Stimulated activated memory B cell treated with anti-CD40 and anti-IgM and Interleukin-4, amounts not matched to agents 10 μg/mL and 1 μg/mL and 100 μg/mL, for 72 hours (primary cell): ENCODE measurements at regions not wholly inside any gene's neighbourhood (a gene's known extent, or its start where the extent isn't known, plus 50 kb on each side); places are given as distances from the start of the nearest gene placed in this dataset.

Experiments
- ATAC-seq: fragments of 150-1000 bp; cut with Tn5 transposase; 2 replicates; pipeline ENCODE4 v1.10.0; 2021
- H3K27ac Mint-ChIP-seq: one replicate; pipeline ENCODE4 v1.8.0; 2022; ENCODE audit warnings: mild to moderate bottlenecking, mixed read lengths
- H3K27me3 Mint-ChIP-seq: one replicate; pipeline ENCODE4 v1.8.0; 2022; ENCODE audit warnings: mixed read lengths
- H3K36me3 Mint-ChIP-seq: one replicate; pipeline ENCODE4 v1.8.0; 2022; ENCODE audit warnings: mixed read lengths
- H3K4me1 Mint-ChIP-seq: one replicate; pipeline ENCODE4 v1.8.0; 2022; ENCODE audit warnings: mixed read lengths
- H3K4me3 Mint-ChIP-seq: one replicate; pipeline ENCODE4 v1.8.0; 2022; ENCODE audit warnings: mild to moderate bottlenecking, moderate library complexity, mixed read lengths
- H3K9me3 Mint-ChIP-seq: one replicate; pipeline ENCODE4 v1.8.0; 2022; ENCODE audit warnings: mixed read lengths

GRCh38 chr9:88049677-88050307 is 75.5 kb upstream of the CDK20 start:
- Mint-ChIP-seq H3K4me1 (no peaks in the 10 kb centered on the region), H3K27me3 (no peaks in the 10 kb centered on the region), H3K9me3 (peaks cover 7% of the 10 kb centered on the region), H3K36me3 (no peaks in the 10 kb centered on the region), H3K4me3 (no peak overlapping the region), H3K27ac (no peak overlapping the region)
- no peak for ATAC-seq

- peaks cover 14% of the 10 kb centered on the region for H3K9me3 Mint-ChIP-seq
- no peak overlapping the region for H3K4me3 Mint-ChIP-seq
- no peaks in the 10 kb centered on the region for H3K27me3 Mint-ChIP-seq
- H3K27ac Mint-ChIP-seq = no peak overlapping the region
- no peaks in the 10 kb centered on the region for H3K4me1 Mint-ChIP-seq
- no peak for ATAC-seq
- H3K36me3 Mint-ChIP-seq = no peaks in the 10 kb centered on the region
Observed at GRCh38 chr9:88046542-88046941, 72.2 kb upstream of the CDK20 start.

- H3K4me1 Mint-ChIP-seq = no peaks in the 10 kb centered on the region
- no peaks in the 10 kb centered on the region for H3K36me3 Mint-ChIP-seq
- peaks cover 14% of the 10 kb centered on the region for H3K9me3 Mint-ChIP-seq
- no peak overlapping the region for H3K4me3 Mint-ChIP-seq
- no peaks in the 10 kb centered on the region for H3K27me3 Mint-ChIP-seq
- H3K27ac Mint-ChIP-seq = no peak overlapping the region
- ATAC-seq = no peak
Observed at GRCh38 chr9:88045686-88046085, 71.4 kb upstream of the CDK20 start.

GRCh38 chr9:88044200-88044599 is 69.9 kb upstream of the CDK20 start:
- Mint-ChIP-seq H3K9me3 (peaks cover 14% of the 10 kb centered on the region), H3K4me3 (no peak overlapping the region), H3K36me3 (no peaks in the 10 kb centered on the region), H3K27me3 (no peaks in the 10 kb centered on the region), H3K4me1 (no peaks in the 10 kb centered on the region), H3K27ac (no peak overlapping the region)
- ATAC-seq = no peak

GRCh38 chr9:88043647-88044046 is 69.3 kb upstream of the CDK20 start:
- Mint-ChIP-seq H3K27me3 (no peaks in the 10 kb centered on the region), H3K9me3 (peaks cover 20% of the 10 kb centered on the region), H3K27ac (no peak overlapping the region), H3K36me3 (no peaks in the 10 kb centered on the region), H3K4me1 (no peaks in the 10 kb centered on the region), H3K4me3 (no peak overlapping the region)
- ATAC-seq = no peak

GRCh38 chr9:88041447-88041846 is 67.1 kb upstream of the CDK20 start:
- ATAC-seq = no peak
- Mint-ChIP-seq H3K9me3 (peaks cover 25% of the 10 kb centered on the region), H3K27ac (no peak overlapping the region), H3K36me3 (no peaks in the 10 kb centered on the region), H3K4me3 (no peak overlapping the region), H3K27me3 (no peaks in the 10 kb centered on the region), H3K4me1 (no peaks in the 10 kb centered on the region)

GRCh38 chr9:88037285-88037845 is 63.0 kb upstream of the CDK20 start:
- no peak overlapping the region for H3K27ac Mint-ChIP-seq
- H3K4me1 Mint-ChIP-seq = no peaks in the 10 kb centered on the region
- ATAC-seq = no peak
- H3K4me3 Mint-ChIP-seq = no peak overlapping the region
- peaks cover 20% of the 10 kb centered on the region for H3K9me3 Mint-ChIP-seq
- H3K27me3 Mint-ChIP-seq = no peaks in the 10 kb centered on the region
- H3K36me3 Mint-ChIP-seq = no peaks in the 10 kb centered on the region

GRCh38 chr9:88034964-88035363 is 60.6 kb upstream of the CDK20 start:
- no peaks in the 10 kb centered on the region for H3K36me3 Mint-ChIP-seq
- no peaks in the 10 kb centered on the region for H3K27me3 Mint-ChIP-seq
- no peaks in the 10 kb centered on the region for H3K4me1 Mint-ChIP-seq
- peaks cover 20% of the 10 kb centered on the region for H3K9me3 Mint-ChIP-seq
- ATAC-seq = no peak
- no peak overlapping the region for H3K4me3 Mint-ChIP-seq
- H3K27ac Mint-ChIP-seq = no peak overlapping the region

- no peaks in the 10 kb centered on the region for H3K4me1 Mint-ChIP-seq
- no peak overlapping the region for H3K27ac Mint-ChIP-seq
- no peaks in the 10 kb centered on the region for H3K27me3 Mint-ChIP-seq
- peaks cover 13% of the 10 kb centered on the region for H3K9me3 Mint-ChIP-seq
- H3K36me3 Mint-ChIP-seq = no peaks in the 10 kb centered on the region
- H3K4me3 Mint-ChIP-seq = no peak overlapping the region
- ATAC-seq = no peak
Observed at GRCh38 chr9:88033359-88033702, 59.0 kb upstream of the CDK20 start.

- no peak overlapping the region for H3K4me3 Mint-ChIP-seq
- H3K9me3 Mint-ChIP-seq = peaks cover 3% of the 10 kb centered on the region
- no peaks in the 10 kb centered on the region for H3K27me3 Mint-ChIP-seq
- no peak for ATAC-seq
- H3K27ac Mint-ChIP-seq = no peak overlapping the region
- H3K36me3 Mint-ChIP-seq = no peaks in the 10 kb centered on the region
- H3K4me1 Mint-ChIP-seq = no peaks in the 10 kb centered on the region
Observed at GRCh38 chr9:88028338-88028737, 54.0 kb upstream of the CDK20 start.

- Mint-ChIP-seq H3K27me3 (no peaks in the 10 kb centered on the region), H3K27ac (no peak overlapping the region), H3K4me1 (no peaks in the 10 kb centered on the region), H3K36me3 (no peaks in the 10 kb centered on the region), H3K9me3 (no peaks in the 10 kb centered on the region), H3K4me3 (no peak overlapping the region)
- ATAC-seq = no peak
Observed at GRCh38 chr9:88026118-88026479, 51.8 kb upstream of the CDK20 start.

GRCh38 chr9:88025411-88026117 is 51.2 kb upstream of the CDK20 start:
- Mint-ChIP-seq H3K4me3 (no peak overlapping the region), H3K4me1 (no peaks in the 10 kb centered on the region), H3K27ac (no peak overlapping the region), H3K27me3 (no peaks in the 10 kb centered on the region), H3K9me3 (peaks cover 3% of the 10 kb centered on the region), H3K36me3 (no peaks in the 10 kb centered on the region)
- ATAC-seq = no peak

- Mint-ChIP-seq H3K36me3 (no peaks in the 10 kb centered on the region), H3K4me1 (no peaks in the 10 kb centered on the region), H3K27ac (no peak overlapping the region)
Observed at GRCh38 chr9:88024896-88025295, 50.6 kb upstream of the CDK20 start.

More at GRCh38 chr9:88024896-88025295, 50.6 kb upstream of the CDK20 start:
- Mint-ChIP-seq H3K9me3 (peaks cover 3% of the 10 kb centered on the region), H3K4me3 (no peak overlapping the region), H3K27me3 (no peaks in the 10 kb centered on the region)
- ATAC-seq = no peak
